ENCODE measurements at regions not wholly inside any gene's neighbourhood (a gene's known extent, or its start where the extent isn't known, plus 50 kb on each side); places are given as distances from the start of the nearest gene placed in this dataset.

GRCh38 chr2:120570546-120570945 lies 165.1 kb upstream of the GLI2 start:
- no peak for TF ChIP-seq CTCF (IDR thresholded peaks at IDR 0.05; ENCODE audit: low read depth, low read length, missing control alignments)
- no peak for DNase-seq (ENCODE audit: low read depth)
- H3K4me3 ChIP-seq (ENCODE audit: low read depth, low read length): no peak overlapping the region

- TF ChIP-seq CTCF (IDR thresholded peaks at IDR 0.05; ENCODE audit: low read depth, low read length, missing control alignments): no peak
- H3K4me3 ChIP-seq (ENCODE audit: low read depth, low read length): no peak overlapping the region
- DNase-seq (ENCODE audit: low read depth): no peak
Observed at GRCh38 chr2:120571015-120571728, 164.5 kb upstream of the GLI2 start.

GRCh38 chr2:120572226-120572625 lies 163.4 kb upstream of the GLI2 start:
- no peak for TF ChIP-seq CTCF (IDR thresholded peaks at IDR 0.05; ENCODE audit: low read depth, low read length, missing control alignments)

GRCh38 chr2:120574620-120575019 lies 161.0 kb upstream of the GLI2 start:
- TF ChIP-seq CTCF (IDR thresholded peaks at IDR 0.05; ENCODE audit: low read depth, low read length, missing control alignments): no peak
- DNase-seq (ENCODE audit: low read depth): no peak
- H3K4me3 ChIP-seq (ENCODE audit: low read depth, low read length): no peak overlapping the region

More at GRCh38 chr2:120572226-120572625, 163.4 kb upstream of the GLI2 start:
- H3K4me3 ChIP-seq (ENCODE audit: low read depth, low read length): no peak overlapping the region
- DNase-seq (ENCODE audit: low read depth): no peak

- no peak overlapping the region for H3K4me3 ChIP-seq (ENCODE audit: low read depth, low read length)
- no peak for DNase-seq (ENCODE audit: low read depth)
- TF ChIP-seq CTCF (IDR thresholded peaks at IDR 0.05; ENCODE audit: low read depth, low read length, missing control alignments): no peak
Observed at GRCh38 chr2:120575966-120576365, 159.7 kb upstream of the GLI2 start.

- no peak for TF ChIP-seq CTCF (IDR thresholded peaks at IDR 0.05; ENCODE audit: low read depth, low read length, missing control alignments)
- no peak for DNase-seq (ENCODE audit: low read depth)
- no peak overlapping the region for H3K4me3 ChIP-seq (ENCODE audit: low read depth, low read length)
Observed at GRCh38 chr2:120576509-120577474, 158.9 kb upstream of the GLI2 start.

Measured in GM12864 (cell line).